NCI-H146 (cell line): ENCODE measurements at regions not wholly inside any gene's neighbourhood (a gene's known extent, or its start where the extent isn't known, plus 50 kb on each side); places are given as distances from the start of the nearest gene placed in this dataset.
A peak's percentile ranks its signal among the peaks of the same experiment; 100 is the strongest.

Experiments used
- DNase-seq: peaks from one replicate; lab custom pipeline; 2025; lab: John Stamatoyannopoulos, UW

DNA sequence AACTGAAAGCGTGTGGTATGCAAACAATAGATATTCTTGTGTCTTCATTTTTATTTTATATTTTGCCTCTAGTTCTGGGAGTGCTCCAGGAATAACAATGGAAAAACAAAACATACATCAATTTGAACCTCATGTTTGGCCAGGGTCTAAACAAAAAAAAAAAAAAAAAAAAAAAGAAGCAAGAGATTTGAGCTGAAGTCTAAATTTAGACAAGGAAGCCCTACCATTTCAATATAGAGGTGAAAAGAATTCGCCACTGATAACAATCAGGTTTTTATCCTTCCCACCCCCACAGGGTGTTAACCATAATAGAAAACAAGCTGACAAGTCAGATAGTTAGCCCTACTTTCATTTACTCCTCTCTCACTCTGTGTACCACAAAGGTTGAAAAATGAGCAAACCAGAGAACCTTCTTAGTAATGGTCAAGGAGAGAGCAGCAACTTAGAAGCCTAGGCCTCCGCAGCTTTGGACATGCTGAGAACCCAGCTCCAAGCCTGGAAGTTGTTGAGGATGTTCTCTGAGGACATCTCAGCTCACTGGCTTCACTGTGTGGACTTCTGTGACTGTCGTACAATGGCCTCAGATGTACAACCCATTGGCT lies 118.2 kb upstream of the HMHB1 start:
- DNase-seq: no peak

DNA sequence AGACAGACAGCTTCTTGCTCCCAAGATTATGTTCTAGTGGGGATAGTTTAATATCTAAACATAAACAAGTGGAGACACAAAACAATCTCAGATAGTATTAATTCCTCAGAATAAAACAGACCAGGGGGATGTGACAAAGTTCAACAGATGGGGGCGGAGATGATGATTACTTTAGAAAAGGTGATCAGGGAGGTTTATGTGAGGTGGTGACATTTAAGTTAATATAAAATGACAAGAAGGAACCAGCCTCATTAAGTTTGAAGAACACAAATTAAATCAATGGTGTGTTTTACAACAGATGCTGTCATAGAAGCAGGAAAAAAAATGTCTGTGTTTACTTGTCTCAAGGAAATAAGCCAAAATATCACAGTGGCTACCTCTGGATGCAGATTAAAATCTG lies 119.6 kb upstream of the HMHB1 start:
- DNase-seq: no peak

DNA sequence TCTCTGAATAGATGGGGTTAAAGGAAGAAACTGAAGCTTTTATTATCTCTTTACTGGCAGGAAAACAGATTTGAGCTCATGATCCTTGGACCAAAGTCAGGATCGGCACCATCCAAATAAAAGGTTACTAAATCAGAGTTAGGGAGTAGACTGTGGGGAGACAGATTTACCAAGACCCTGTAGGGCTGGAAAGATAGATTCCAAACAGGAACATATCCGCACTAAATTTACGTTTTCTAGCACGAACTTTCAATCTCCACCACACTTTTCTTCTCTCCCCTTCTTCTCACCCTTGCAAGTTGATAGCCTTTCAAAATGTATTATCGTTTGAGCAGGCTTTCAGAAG lies 120.0 kb upstream of the HMHB1 start:
- no peak for DNase-seq

GRCh38 chr5:143691287-143691944 lies 120.5 kb upstream of the HMHB1 start:
- no peak for DNase-seq

DNA sequence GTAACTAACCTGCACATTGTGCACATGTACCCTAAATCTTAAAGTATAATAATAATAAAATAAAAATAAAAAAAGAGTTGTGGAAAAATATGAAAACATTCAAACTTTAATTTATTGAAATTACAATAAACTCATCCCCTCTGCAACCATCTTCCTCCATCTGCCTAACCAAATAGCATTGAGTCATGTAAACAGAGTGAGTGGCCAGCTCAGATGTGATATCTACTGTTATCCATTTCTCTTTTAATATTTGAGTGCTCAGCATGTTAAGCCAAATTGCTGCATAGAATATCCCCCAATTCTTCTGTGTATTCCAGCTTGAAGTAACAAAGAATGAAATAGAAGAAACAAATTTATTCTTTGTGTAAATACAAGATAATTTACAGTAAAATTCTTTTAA lies 124.4 kb upstream of the HMHB1 start:
- no peak for DNase-seq

GRCh38 chr5:143685246-143685815 lies 126.6 kb upstream of the HMHB1 start:
- DNase-seq: no peak

DNA sequence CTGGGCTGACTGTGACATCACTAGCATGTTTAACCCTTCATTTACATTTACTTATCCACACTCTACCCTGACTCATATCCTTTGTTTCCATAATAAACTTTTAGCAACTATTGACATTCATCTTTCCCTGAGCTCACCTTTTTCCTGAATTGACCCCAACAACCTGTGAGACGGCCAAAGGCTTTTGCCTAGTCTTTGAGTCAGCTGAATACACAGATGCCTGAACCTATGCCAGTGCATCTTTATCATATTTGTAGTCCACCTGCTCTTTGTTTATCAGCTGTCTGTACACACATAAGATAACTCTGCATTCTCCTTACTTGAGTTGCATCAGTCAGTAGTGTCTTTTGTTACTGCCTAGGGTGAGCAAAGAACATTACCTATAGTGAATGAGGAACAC lies 128.5 kb upstream of the HMHB1 start:
- peak; percentile 16 for DNase-seq

DNA sequence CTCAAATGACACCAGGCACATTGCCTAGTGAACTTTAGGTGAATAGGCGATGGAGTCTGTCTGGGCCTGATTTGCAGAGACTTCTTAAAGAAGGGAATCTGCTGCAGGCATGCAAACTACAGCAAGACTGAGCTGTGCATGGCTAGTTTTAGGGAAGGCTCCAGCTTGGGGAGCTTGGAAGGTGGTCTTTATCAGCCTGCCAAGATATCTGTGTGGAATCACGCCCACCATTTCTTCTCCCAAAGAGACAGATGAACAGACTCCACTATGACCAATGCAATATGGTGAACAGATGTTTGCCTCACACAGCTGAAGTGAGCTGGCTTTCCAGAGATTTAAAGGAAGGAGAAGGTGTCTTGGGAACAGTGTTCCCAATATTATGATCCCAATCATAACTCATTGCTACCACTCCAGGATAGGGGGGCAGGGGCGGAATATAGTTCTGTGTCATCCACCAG lies 129.0 kb upstream of the HMHB1 start:
- no peak for DNase-seq

- DNase-seq: no peak
Observed at GRCh38 chr5:143682246-143682905, 129.6 kb upstream of the HMHB1 start.

DNA sequence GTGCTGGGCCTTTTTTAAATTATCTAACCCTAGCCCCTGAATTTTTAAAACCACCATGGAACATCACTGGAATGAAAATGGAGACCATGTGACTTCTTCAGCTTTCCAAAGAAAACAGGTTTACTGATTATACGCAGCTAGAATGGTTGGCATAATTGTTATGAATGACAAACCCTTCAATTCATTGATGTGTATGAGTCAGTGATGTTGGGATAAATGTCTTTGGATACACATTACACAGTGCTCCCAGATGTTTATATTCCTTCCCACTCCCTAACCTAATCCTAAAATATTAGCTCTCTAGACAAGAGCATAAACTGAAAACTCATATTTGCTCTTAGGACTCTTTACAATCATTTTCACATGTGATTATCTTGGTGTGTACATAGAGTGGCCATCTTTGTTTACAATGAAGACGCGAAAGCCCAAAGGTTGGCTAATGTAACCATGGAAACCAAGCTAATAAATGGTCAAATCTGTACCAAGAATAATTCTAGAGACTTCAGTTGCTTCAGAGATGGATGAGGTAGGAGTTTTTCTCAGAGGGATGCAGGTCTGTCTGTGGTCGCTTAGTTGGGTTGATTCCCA lies 131.2 kb upstream of the HMHB1 start:
- DNase-seq: peak; percentile 54

DNA sequence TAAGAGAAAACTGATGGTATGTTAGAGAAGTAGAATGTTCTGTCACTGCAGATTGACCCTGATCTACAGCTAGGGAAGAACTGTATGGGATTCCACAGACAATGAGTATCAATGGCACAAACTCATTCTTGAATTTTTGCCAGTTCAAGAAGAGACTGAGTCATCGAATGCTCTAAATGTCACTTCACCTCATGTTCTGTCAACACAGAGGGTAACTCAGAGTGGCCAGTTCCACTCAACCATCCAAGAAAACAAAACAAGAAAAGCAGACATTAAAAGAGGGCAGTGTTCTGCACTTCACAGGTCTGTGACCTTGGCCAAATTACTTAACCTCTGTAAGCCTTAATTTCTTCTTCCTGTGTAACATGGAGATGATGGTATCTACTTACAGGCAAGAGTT lies 132.2 kb upstream of the HMHB1 start:
- DNase-seq: no peak

GRCh38 chr5:143678148-143678905 lies 133.6 kb upstream of the HMHB1 start:
- no peak for DNase-seq

DNA sequence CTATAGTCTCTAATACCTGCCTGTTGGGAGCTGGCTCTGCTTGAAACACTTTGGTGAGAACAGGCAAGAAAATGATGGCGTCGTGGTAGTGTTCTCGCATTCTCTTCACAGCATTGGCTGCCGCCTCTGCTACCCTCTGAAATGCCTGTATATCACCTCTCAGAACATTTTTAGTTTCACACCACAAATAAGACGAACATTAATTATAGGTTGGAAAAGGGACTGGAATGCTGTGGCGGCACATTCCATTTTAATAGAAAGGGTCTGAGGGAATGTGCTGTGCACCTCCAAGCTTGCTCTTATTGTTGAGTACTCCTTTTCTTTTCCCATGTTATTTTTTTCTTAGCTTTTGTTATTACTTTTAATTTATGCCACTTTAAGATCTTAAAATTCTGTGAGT lies 134.6 kb upstream of the HMHB1 start:
- no peak for DNase-seq

- DNase-seq: no peak
Observed at GRCh38 chr5:143676802-143677201, 135.2 kb upstream of the HMHB1 start.

DNA sequence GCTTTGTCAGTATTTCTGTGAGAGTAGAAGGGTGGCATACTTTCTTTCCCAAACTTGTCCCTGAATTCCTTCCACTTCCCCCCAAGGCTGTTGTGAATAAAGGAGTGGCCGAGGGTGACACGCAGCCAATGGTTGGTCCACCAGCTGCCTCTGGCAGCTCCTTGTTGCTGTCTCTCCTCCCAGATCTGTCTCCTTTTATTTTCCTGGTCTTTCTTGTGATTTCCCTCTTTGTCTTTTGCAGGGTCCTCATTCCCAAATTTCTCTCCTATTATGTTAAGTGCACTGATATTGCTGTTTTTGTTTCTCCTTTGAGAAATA lies 137.5 kb upstream of the HMHB1 start:
- DNase-seq: no peak

DNA sequence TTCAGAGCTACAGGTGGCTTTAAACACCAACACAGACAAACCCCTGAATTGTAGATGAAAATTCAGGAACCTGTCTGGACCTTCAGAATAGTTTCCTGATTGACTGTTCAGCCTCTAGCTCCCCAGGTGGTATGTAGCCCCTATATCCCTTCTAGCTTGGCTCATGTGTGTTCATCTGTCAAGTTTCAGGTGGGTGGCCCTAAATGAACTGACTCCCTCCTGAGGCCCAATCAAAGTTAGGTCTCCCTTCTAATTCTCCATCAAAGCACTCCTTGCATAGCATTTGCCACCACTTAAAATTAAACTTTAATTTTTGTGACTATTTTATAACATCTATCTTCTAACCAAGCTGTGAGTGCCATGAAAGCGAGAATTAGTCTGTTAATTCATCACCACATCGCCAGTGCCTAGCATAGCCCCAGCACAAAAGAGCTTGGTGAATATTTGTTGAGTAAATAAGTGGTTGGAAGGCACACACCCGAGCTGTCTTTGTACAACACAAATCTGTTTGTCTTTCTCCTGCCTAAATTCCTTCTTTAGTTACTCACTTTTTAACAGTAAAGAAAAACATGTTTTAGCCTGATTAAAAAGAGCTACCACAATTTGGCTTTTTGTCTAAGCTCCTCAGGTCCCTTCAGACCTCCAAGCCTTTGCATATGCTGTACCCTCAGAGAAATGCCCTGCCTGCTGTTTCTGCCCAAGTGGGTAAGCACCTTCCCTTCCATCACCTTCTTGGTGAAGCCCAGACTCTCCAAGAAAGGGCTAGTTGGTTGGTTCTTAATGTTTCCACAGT lies 138.1 kb upstream of the HMHB1 start:
- DNase-seq: peak; percentile 33

DNA sequence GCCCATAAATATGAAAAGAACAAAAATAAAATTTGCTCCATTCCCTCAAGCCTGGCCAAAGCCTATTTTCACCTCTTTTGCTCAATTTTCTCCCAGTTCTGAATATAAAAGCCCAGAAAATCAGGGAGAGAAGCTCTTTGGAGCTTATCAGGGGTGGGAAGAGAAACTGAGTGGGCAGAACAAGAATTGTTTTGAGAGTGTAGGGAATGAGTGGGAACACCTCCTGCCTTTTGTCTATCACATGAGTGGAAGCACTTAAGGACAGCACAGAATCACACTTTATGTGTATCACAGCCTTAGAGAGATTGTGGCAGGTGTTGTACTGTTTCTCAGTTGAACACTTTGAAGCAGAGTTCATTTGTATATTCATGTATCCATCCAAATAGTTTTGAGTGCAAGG lies 139.2 kb upstream of the HMHB1 start:
- DNase-seq: no peak

DNA sequence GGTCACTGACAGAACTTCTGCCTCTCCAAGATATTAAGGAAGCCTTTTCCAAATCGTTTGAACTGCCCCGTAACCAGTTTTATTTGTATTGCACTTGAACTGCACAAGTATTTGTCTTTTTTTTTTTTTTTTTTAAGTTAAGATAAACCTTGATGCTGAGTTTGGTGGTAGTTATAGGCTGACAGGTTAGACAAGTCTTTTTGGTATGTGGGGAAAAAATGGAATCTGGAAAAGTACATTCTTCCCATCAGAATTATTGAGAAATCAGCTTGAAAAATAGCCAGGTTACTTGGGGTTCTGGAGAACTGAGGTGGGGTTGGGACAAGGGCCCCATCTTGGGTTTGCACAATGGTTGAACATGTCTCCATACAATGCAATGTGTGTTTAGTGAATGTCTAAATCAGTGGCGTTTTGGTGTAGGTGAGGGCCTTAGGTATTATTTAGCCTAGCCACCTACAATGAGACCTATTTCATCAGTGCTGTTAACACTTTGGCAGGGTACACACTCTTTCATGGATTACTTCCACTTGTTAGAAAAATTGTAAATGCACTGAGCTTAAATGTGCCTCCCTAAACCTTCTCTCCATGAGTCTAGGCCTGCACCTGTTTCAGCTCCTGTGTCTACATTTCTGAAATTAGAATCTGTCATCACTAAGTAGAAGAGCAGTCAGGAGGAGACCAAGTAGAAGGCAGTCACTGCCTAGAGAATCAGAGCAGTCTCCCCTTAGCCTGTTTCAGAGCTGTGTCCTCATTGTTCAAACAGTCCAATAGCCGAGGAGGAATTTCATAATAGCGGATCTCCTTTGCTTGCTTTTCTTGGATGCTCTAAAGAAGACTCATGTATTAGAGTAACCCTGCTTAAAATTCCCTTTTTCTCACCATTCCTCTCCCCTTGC lies 140.0 kb upstream of the HMHB1 start:
- DNase-seq: no peak

GRCh38 chr5:143671021-143671420 lies 140.9 kb upstream of the HMHB1 start:
- DNase-seq: no peak

GRCh38 chr5:143665866-143666265 lies 146.1 kb upstream of the HMHB1 start:
- DNase-seq: no peak

DNA sequence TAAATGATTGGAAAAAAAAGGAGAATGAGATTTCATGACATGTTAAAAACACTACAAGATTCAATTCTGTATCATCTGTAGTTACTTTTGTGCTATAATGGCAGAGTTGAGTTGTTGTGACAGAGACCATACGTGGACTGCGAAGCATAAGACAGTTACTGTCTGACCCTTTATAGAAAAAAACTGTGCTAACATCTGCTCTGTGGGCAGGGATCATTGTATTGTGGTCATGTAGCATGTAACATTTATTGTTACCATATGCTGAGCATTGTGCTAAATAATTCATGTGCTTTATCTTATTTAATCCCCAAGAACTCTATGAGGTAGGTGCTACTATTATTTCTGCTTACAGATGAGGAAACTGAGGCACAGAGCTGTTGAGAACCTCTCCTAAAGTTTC lies 147.3 kb upstream of the HMHB1 start:
- no peak for DNase-seq
